GM23338 (cell line): ENCODE measurements at regions not wholly inside any gene's neighbourhood (a gene's known extent, or its start where the extent isn't known, plus 50 kb on each side); places are given as distances from the start of the nearest gene placed in this dataset.

Source experiments
- ATAC-seq: fragments of 200-7000 bp; cut with Tn5 transposase; 3 replicates; pipeline ENCODE4 v1.9.1; 2020
- DNase-seq: peaks from one replicate; pipeline ENCODE4 v3.0.0-alpha.2; 2015; ENCODE audit warnings: low spot score
- H2AFZ ChIP-seq: fragments of 200-600 bp; sonication (generic); 2 replicates; pipeline ENCODE4 v1.8.0; 2016; ENCODE audit warnings: antibody characterized with exemption, mild to moderate bottlenecking, moderate library complexity
- H3F3A ChIP-seq: fragments of 200-600 bp; sonication (generic); replicated peaks from 2 replicates; pipeline ENCODE4 v1.8.0; 2017; ENCODE audit warnings: antibody characterized with exemption, mixed run types, low read depth
- H3K27ac ChIP-seq: fragments of 200-600 bp; sonication (generic); 2 replicates; pipeline ENCODE4 v1.6.1; 2016; ENCODE audit warnings: low read depth
- H3K27me3 ChIP-seq: fragments of 200-600 bp; sonication (generic); 2 replicates; pipeline ENCODE4 v1.8.0; 2016; ENCODE audit warnings: mild to moderate bottlenecking, mixed run types, moderate library complexity; ENCODE audit not compliant: insufficient read depth
- H3K36me3 ChIP-seq: fragments of 200-600 bp; sonication (generic); 2 replicates; pipeline ENCODE4 v1.8.0; 2016; ENCODE audit warnings: mild to moderate bottlenecking; ENCODE audit not compliant: insufficient read depth
- H3K4me1 ChIP-seq: fragments of 200-600 bp; sonication (generic); 2 replicates; pipeline ENCODE4 v1.8.0; 2016; ENCODE audit warnings: mild to moderate bottlenecking, moderate library complexity; ENCODE audit not compliant: insufficient read depth
- H3K4me2 ChIP-seq: fragments of 200-600 bp; sonication (generic); 2 replicates; pipeline ENCODE4 v1.7.1; 2017; ENCODE audit warnings: mixed run types
- H3K4me3 ChIP-seq: fragments of 200-600 bp; sonication (generic); 2 replicates; pipeline ENCODE4 v1.6.1; 2016; ENCODE audit warnings: mixed run types
- H3K79me2 ChIP-seq: fragments of 200-600 bp; sonication (generic); replicated peaks from 2 replicates; pipeline ENCODE4 v1.8.0; 2017; ENCODE audit warnings: mild to moderate bottlenecking; ENCODE audit not compliant: insufficient read depth
- H3K9me2 ChIP-seq: fragments of 200-600 bp; sonication (generic); 2 replicates; pipeline ENCODE4 v1.8.0; 2017; ENCODE audit not compliant: insufficient read depth
- H4K20me1 ChIP-seq: fragments of 200-600 bp; sonication (generic); replicated peaks from 2 replicates; pipeline ENCODE4 v1.8.0; 2017; ENCODE audit warnings: mild to moderate bottlenecking; ENCODE audit not compliant: insufficient read depth
- H3K27ac Mint-ChIP-seq: 2 replicates; pipeline ENCODE4 v1.8.0; 2020; ENCODE audit warnings: inconsistent platforms, mild to moderate bottlenecking, moderate library complexity, mixed read lengths
- H3K27me3 Mint-ChIP-seq: 3 replicates; pipeline ENCODE4 v1.8.0; 2022; ENCODE audit warnings: low read depth, mild to moderate bottlenecking, moderate library complexity, mixed read lengths, inconsistent platforms; ENCODE audit not compliant: insufficient read depth, poor library complexity
- H3K36me3 Mint-ChIP-seq: 3 replicates; pipeline ENCODE4 v1.8.0; 2021; ENCODE audit warnings: low read depth, mild to moderate bottlenecking, inconsistent platforms, moderate library complexity, mixed read lengths
- H3K4me1 Mint-ChIP-seq: 3 replicates; pipeline ENCODE4 v1.8.0; 2020; ENCODE audit warnings: mild to moderate bottlenecking, inconsistent platforms, mixed read lengths
- H3K4me3 Mint-ChIP-seq: 3 replicates; pipeline ENCODE4 v1.8.0; 2021; ENCODE audit warnings: moderate library complexity, mild to moderate bottlenecking, inconsistent platforms, mixed read lengths
- H3K9me3 Mint-ChIP-seq: 3 replicates; pipeline ENCODE4 v1.8.0; 2020; ENCODE audit warnings: moderate library complexity, mild to moderate bottlenecking, inconsistent platforms, mixed read lengths
- CREB1 ChIP-seq: fragments of 250-450 bp; sonication (Bioruptor Pico); IDR thresholded peaks from 2 replicates; pipeline ENCODE4 v1.5.0; 2020; ENCODE audit warnings: low read depth, mild to moderate bottlenecking, moderate library complexity
- EZH2 ChIP-seq: fragments of 200-600 bp; sonication (generic); IDR thresholded peaks from one replicate; pipeline ENCODE4 v1.8.0; 2017; ENCODE audit warnings: antibody characterized with exemption, mild to moderate bottlenecking, low read depth; ENCODE audit not compliant: unreplicated experiment
- EZH2phosphoT487 ChIP-seq: fragments of 200-600 bp; sonication (generic); IDR thresholded peaks from one replicate; pipeline ENCODE4 v1.8.1; 2018; ENCODE audit warnings: antibody characterized with exemption; ENCODE audit not compliant: unreplicated experiment
- JUNB ChIP-seq: IDR thresholded peaks from one replicate; pipeline ENCODE4 v1.6.1; 2016; ENCODE audit warnings: antibody characterized with exemption; ENCODE audit not compliant: unreplicated experiment
- NANOG ChIP-seq: IDR thresholded peaks from 2 replicates; pipeline ENCODE4 v1.6.1; 2016; ENCODE audit warnings: antibody characterized with exemption, borderline replicate concordance
- POLR2AphosphoS5 ChIP-seq: IDR thresholded peaks from 2 replicates; pipeline ENCODE4 v1.6.1; 2016; ENCODE audit warnings: antibody characterized with exemption, low read depth
- STAT1 ChIP-seq: IDR thresholded peaks from one replicate; pipeline ENCODE4 v1.6.1; 2016; ENCODE audit warnings: antibody characterized with exemption; ENCODE audit not compliant: unreplicated experiment
- ZNF114 ChIP-seq: fragments of 250-450 bp; sonication (Bioruptor Pico); IDR thresholded peaks from 2 replicates; pipeline ENCODE4 v1.5.0; 2020; ENCODE audit warnings: mild to moderate bottlenecking, moderate library complexity
- ZNF331 ChIP-seq: fragments of 250-450 bp; sonication (Bioruptor Pico); IDR thresholded peaks from 2 replicates; pipeline ENCODE4 v1.5.0; 2020; ENCODE audit warnings: low read depth, mild to moderate bottlenecking, moderate library complexity
- TF ChIP-seq, protein P1 (sequence below), 2 experiments: fragments of 200-600 bp in 1 of 2; sonication (generic) in 1 of 2; conservative IDR thresholded peaks; 2 replicates each; pipeline versions ENCODE4 v1.5.1 to v1.6.1; 2016 to 2017; ENCODE audit warnings: antibody characterized with exemption in 2 of 2, low read depth in 2 of 2, mild to moderate bottlenecking in 2 of 2, moderate library complexity in 1 of 2
- TF ChIP-seq, protein P2 (sequence below): fragments of 250-450 bp; sonication (Bioruptor Pico); IDR thresholded peaks from 2 replicates; pipeline ENCODE4 v1.5.0; 2020; ENCODE audit warnings: mild to moderate bottlenecking, moderate library complexity
- TF ChIP-seq, protein P3 (sequence below): IDR thresholded peaks from one replicate; pipeline ENCODE4 v1.6.1; 2018; ENCODE audit warnings: antibody characterized with exemption; ENCODE audit not compliant: unreplicated experiment
- TF ChIP-seq, protein P4 (sequence below): IDR thresholded peaks from 2 replicates; pipeline ENCODE4 v1.6.1; 2016; ENCODE audit warnings: antibody characterized with exemption

DNA sequence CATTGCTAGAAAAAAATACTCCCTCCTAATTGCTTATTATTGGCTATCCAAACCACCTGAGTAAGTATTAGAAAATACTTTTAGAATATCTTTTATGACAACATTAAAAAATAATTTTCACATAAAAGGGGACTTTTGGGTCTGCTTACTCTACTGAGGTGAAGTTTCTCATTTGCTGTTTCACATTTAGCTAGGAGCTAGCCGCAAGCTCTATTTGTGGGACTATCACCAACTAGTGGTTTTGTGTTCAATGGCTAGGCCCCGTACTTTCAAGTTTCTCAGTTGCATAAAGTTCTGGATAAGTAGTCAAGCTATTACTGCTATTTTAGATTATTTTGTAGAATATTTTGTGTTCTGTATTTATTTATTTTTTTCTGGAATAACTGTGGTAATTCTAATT is 244.2 kb upstream of the SLITRK3 start:
- no peak for ATAC-seq
- Mint-ChIP-seq H3K36me3 (no peaks in the 10 kb centered on the region), H3K27me3 (no peaks in the 10 kb centered on the region), H3K9me3 (peaks cover 4% of the 10 kb centered on the region; the same call in 2 of the 3 replicates), H3K4me3 (no peak overlapping the region), H3K27ac (no peak overlapping the region), H3K4me1 (peaks cover 4% of the 10 kb centered on the region; the same call in 1 of the 3 replicates)
- Histone ChIP-seq H3K4me3 (no peak overlapping the region), H2AFZ (no peak overlapping the region), H3K9me2 (no peaks in the 10 kb centered on the region), H3K27me3 (no peaks in the 10 kb centered on the region), H3K4me1 (peaks cover 7% of the 10 kb centered on the region; the same call in 1 of the 2 replicates), H3K27ac (no peak overlapping the region), H3K36me3 (no peaks in the 10 kb centered on the region), H3K79me2 (no peaks in the 10 kb centered on the region), H4K20me1 (no peaks in the 10 kb centered on the region), H3K4me2 (no peak overlapping the region), H3F3A (no peaks in the 10 kb centered on the region)
- no peak for DNase-seq
- TF ChIP-seq CREB1 (no peak), EZH2phosphoT487 (no peak), STAT1 (no peak), EZH2 (no peak), POLR2AphosphoS5 (no peak), JUNB (no peak), NANOG (no peak), ZNF114 (CRISPR knock-in tag) (no peak), ZNF331 (CRISPR knock-in tag) (no peak)
- TF ChIP-seq, protein P1, sequence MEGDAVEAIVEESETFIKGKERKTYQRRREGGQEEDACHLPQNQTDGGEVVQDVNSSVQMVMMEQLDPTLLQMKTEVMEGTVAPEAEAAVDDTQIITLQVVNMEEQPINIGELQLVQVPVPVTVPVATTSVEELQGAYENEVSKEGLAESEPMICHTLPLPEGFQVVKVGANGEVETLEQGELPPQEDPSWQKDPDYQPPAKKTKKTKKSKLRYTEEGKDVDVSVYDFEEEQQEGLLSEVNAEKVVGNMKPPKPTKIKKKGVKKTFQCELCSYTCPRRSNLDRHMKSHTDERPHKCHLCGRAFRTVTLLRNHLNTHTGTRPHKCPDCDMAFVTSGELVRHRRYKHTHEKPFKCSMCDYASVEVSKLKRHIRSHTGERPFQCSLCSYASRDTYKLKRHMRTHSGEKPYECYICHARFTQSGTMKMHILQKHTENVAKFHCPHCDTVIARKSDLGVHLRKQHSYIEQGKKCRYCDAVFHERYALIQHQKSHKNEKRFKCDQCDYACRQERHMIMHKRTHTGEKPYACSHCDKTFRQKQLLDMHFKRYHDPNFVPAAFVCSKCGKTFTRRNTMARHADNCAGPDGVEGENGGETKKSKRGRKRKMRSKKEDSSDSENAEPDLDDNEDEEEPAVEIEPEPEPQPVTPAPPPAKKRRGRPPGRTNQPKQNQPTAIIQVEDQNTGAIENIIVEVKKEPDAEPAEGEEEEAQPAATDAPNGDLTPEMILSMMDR (conservative IDR thresholded peaks at IDR 0.05; ENCODE audit: low read depth in 2 of 2) = no peak
- TF ChIP-seq, protein P2, sequence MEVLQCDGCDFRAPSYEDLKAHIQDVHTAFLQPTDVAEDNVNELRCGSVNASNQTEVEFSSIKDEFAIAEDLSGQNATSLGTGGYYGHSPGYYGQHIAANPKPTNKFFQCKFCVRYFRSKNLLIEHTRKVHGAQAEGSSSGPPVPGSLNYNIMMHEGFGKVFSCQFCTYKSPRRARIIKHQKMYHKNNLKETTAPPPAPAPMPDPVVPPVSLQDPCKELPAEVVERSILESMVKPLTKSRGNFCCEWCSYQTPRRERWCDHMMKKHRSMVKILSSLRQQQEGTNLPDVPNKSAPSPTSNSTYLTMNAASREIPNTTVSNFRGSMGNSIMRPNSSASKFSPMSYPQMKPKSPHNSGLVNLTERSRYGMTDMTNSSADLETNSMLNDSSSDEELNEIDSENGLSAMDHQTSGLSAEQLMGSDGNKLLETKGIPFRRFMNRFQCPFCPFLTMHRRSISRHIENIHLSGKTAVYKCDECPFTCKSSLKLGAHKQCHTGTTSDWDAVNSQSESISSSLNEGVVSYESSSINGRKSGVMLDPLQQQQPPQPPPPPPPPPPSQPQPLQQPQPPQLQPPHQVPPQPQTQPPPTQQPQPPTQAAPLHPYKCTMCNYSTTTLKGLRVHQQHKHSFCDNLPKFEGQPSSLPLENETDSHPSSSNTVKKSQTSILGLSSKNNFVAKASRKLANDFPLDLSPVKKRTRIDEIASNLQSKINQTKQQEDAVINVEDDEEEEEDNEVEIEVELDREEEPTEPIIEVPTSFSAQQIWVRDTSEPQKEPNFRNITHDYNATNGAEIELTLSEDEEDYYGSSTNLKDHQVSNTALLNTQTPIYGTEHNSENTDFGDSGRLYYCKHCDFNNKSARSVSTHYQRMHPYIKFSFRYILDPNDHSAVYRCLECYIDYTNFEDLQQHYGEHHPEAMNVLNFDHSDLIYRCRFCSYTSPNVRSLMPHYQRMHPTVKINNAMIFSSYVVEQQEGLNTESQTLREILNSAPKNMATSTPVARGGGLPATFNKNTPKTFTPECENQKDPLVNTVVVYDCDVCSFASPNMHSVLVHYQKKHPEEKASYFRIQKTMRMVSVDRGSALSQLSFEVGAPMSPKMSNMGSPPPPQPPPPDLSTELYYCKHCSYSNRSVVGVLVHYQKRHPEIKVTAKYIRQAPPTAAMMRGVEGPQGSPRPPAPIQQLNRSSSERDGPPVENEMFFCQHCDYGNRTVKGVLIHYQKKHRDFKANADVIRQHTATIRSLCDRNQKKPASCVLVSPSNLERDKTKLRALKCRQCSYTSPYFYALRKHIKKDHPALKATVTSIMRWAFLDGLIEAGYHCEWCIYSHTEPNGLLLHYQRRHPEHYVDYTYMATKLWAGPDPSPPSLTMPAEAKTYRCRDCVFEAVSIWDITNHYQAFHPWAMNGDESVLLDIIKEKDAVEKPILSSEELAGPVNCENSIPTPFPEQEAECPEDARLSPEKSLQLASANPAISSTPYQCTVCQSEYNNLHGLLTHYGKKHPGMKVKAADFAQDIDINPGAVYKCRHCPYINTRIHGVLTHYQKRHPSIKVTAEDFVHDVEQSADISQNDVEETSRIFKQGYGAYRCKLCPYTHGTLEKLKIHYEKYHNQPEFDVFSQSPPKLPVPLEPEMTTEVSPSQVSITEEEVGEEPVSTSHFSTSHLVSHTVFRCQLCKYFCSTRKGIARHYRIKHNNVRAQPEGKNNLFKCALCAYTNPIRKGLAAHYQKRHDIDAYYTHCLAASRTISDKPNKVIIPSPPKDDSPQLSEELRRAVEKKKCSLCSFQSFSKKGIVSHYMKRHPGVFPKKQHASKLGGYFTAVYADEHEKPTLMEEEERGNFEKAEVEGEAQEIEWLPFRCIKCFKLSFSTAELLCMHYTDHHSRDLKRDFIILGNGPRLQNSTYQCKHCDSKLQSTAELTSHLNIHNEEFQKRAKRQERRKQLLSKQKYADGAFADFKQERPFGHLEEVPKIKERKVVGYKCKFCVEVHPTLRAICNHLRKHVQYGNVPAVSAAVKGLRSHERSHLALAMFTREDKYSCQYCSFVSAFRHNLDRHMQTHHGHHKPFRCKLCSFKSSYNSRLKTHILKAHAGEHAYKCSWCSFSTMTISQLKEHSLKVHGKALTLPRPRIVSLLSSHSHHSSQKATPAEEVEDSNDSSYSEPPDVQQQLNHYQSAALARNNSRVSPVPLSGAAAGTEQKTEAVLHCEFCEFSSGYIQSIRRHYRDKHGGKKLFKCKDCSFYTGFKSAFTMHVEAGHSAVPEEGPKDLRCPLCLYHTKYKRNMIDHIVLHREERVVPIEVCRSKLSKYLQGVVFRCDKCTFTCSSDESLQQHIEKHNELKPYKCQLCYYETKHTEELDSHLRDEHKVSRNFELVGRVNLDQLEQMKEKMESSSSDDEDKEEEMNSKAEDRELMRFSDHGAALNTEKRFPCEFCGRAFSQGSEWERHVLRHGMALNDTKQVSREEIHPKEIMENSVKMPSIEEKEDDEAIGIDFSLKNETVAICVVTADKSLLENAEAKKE (CRISPR knock-in tag) = no peak
- TF ChIP-seq, protein P3, sequence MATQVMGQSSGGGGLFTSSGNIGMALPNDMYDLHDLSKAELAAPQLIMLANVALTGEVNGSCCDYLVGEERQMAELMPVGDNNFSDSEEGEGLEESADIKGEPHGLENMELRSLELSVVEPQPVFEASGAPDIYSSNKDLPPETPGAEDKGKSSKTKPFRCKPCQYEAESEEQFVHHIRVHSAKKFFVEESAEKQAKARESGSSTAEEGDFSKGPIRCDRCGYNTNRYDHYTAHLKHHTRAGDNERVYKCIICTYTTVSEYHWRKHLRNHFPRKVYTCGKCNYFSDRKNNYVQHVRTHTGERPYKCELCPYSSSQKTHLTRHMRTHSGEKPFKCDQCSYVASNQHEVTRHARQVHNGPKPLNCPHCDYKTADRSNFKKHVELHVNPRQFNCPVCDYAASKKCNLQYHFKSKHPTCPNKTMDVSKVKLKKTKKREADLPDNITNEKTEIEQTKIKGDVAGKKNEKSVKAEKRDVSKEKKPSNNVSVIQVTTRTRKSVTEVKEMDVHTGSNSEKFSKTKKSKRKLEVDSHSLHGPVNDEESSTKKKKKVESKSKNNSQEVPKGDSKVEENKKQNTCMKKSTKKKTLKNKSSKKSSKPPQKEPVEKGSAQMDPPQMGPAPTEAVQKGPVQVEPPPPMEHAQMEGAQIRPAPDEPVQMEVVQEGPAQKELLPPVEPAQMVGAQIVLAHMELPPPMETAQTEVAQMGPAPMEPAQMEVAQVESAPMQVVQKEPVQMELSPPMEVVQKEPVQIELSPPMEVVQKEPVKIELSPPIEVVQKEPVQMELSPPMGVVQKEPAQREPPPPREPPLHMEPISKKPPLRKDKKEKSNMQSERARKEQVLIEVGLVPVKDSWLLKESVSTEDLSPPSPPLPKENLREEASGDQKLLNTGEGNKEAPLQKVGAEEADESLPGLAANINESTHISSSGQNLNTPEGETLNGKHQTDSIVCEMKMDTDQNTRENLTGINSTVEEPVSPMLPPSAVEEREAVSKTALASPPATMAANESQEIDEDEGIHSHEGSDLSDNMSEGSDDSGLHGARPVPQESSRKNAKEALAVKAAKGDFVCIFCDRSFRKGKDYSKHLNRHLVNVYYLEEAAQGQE = no peak
- TF ChIP-seq, protein P4, sequence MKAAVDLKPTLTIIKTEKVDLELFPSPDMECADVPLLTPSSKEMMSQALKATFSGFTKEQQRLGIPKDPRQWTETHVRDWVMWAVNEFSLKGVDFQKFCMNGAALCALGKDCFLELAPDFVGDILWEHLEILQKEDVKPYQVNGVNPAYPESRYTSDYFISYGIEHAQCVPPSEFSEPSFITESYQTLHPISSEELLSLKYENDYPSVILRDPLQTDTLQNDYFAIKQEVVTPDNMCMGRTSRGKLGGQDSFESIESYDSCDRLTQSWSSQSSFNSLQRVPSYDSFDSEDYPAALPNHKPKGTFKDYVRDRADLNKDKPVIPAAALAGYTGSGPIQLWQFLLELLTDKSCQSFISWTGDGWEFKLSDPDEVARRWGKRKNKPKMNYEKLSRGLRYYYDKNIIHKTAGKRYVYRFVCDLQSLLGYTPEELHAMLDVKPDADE = no peak
